CD8-positive, alpha-beta memory T cell (primary cell): ENCODE measurements at regions not wholly inside any gene's neighbourhood (a gene's known extent, or its start where the extent isn't known, plus 50 kb on each side); places are given as distances from the start of the nearest gene placed in this dataset.
"Not testable (repeated sequence)": the region's sequence is repeated elsewhere in the genome, so short reads cannot be mapped to it uniquely, and the experiment has no call there.

Experiments
- CTCF ChIA-PET: fragments of 350-600 bp; sonication (Branson Sonifier 250); formaldehyde crosslinking; loops from one replicate; lab custom pipeline; 2021; ENCODE audit warnings: antibody characterized with exemption; lab: Charles Lee
- POLR2A ChIA-PET: fragments of 350-600 bp; sonication (Branson Sonifier 250); formaldehyde crosslinking; loops from one replicate; lab custom pipeline; 2021; ENCODE audit warnings: antibody characterized with exemption; lab: Charles Lee
- DNase-seq, 5 donors: peaks; one replicate each; pipeline versions ENCODE4 v3.0.0 to v3.0.0-alpha.2; 2020 to 2022; ENCODE audit warnings: mixed read lengths in 1 of 5
- H3K27ac ChIP-seq: one replicate; pipeline ENCODE4 v1.7.0; 2013; ENCODE audit warnings: low read depth, mild to moderate bottlenecking, low read length, moderate library complexity
- H3K27me3 ChIP-seq: 2 replicates; pipeline ENCODE4 v1.7.0; 2013; ENCODE audit warnings: low read length, mild to moderate bottlenecking; ENCODE audit not compliant: insufficient read depth, poor library complexity, severe bottlenecking
- H3K36me3 ChIP-seq: 2 replicates; pipeline ENCODE4 v1.7.0; 2013; ENCODE audit warnings: mild to moderate bottlenecking, low read length, moderate library complexity; ENCODE audit not compliant: insufficient read depth
- H3K4me1 ChIP-seq: 2 replicates; pipeline ENCODE4 v1.7.0; 2013; ENCODE audit warnings: mild to moderate bottlenecking, low read length, moderate library complexity; ENCODE audit not compliant: insufficient read depth
- H3K4me3 ChIP-seq: 2 replicates; pipeline ENCODE4 v1.7.0; 2013; ENCODE audit warnings: mild to moderate bottlenecking, low read length
- H3K9me3 ChIP-seq: 2 replicates; pipeline ENCODE4 v1.7.0; 2013; ENCODE audit warnings: mild to moderate bottlenecking, low read length
- H3K27ac Mint-ChIP-seq, 8 donors: one replicate each; pipeline ENCODE4 v1.8.0; 2020 to 2021; ENCODE audit warnings: mixed read lengths in 8 of 8, mild to moderate bottlenecking in 6 of 8, inconsistent platforms in 3 of 8, moderate library complexity in 3 of 8
- H3K27me3 Mint-ChIP-seq, 2 donors: one replicate each; pipeline ENCODE4 v1.8.0; 2020 to 2021; ENCODE audit warnings: mixed read lengths in 2 of 2, mild to moderate bottlenecking in 1 of 2, moderate library complexity in 1 of 2
- H3K36me3 Mint-ChIP-seq, 3 donors: one replicate each; pipeline ENCODE4 v1.8.0; 2020 to 2021; ENCODE audit warnings: mixed read lengths in 3 of 3, inconsistent platforms in 1 of 3, mild to moderate bottlenecking in 1 of 3
- H3K4me1 Mint-ChIP-seq, 3 donors: one replicate each; pipeline ENCODE4 v1.8.0; 2020 to 2021; ENCODE audit warnings: mixed read lengths in 3 of 3, inconsistent platforms in 1 of 3, mild to moderate bottlenecking in 1 of 3
- H3K4me3 Mint-ChIP-seq, 7 donors: one replicate each; pipeline ENCODE4 v1.8.0; 2020 to 2021; ENCODE audit warnings: mixed read lengths in 7 of 7, mild to moderate bottlenecking in 6 of 7, moderate library complexity in 4 of 7, inconsistent platforms in 2 of 7
- H3K9me3 Mint-ChIP-seq, 5 donors: one replicate each; pipeline ENCODE4 v1.8.0; 2020 to 2022; ENCODE audit warnings: mixed read lengths in 5 of 5, mild to moderate bottlenecking in 3 of 5, moderate library complexity in 2 of 5, inconsistent platforms in 1 of 5

- Mint-ChIP-seq H3K9me3 (peaks cover 4 to 16% (median 7%) of the 10 kb centered on the region in 5 donors), H3K27ac (no peak overlapping the region), H3K36me3 (no peaks in the 10 kb centered on the region), H3K4me3 (no peak overlapping the region), H3K27me3 (no peaks in the 10 kb centered on the region), H3K4me1 (no peaks in the 10 kb centered on the region)
- no peak for DNase-seq
- no peak overlapping the region for H3K4me3 ChIP-seq
- H3K27me3 ChIP-seq = no peaks in the 10 kb centered on the region
- ChIA-PET POLR2A (no interaction called here), CTCF (no interaction called here)
- no peak overlapping the region for H3K27ac ChIP-seq
- no peaks in the 10 kb centered on the region for H3K4me1 ChIP-seq
- no peaks in the 10 kb centered on the region for H3K36me3 ChIP-seq
- no peaks in the 10 kb centered on the region for H3K9me3 ChIP-seq
Observed at GRCh38 chr11:42923651-42924050, 388.1 kb upstream of the API5 start.

GRCh38 chr11:42925916-42926315 lies 385.9 kb upstream of the API5 start:
- no peaks in the 10 kb centered on the region for H3K36me3 Mint-ChIP-seq
- Histone ChIP-seq H3K4me1 (no peaks in the 10 kb centered on the region), H3K27ac (no peak overlapping the region), H3K27me3 (no peaks in the 10 kb centered on the region), H3K4me3 (no peak overlapping the region), H3K9me3 (no peaks in the 10 kb centered on the region), H3K36me3 (no peaks in the 10 kb centered on the region)
- H3K9me3 Mint-ChIP-seq = peaks cover 2 to 12% (median 8%) of the 10 kb centered on the region in 5 donors
- CTCF ChIA-PET = no interaction called here
- H3K4me3 Mint-ChIP-seq = no peak overlapping the region
- POLR2A ChIA-PET = no interaction called here
- H3K27me3 Mint-ChIP-seq = no peaks in the 10 kb centered on the region
- H3K27ac Mint-ChIP-seq = no peak overlapping the region
- no peak for DNase-seq
- H3K4me1 Mint-ChIP-seq = no peaks in the 10 kb centered on the region

GRCh38 chr11:42947405-42947804 lies 364.4 kb upstream of the API5 start:
- ChIA-PET POLR2A (no interaction called here), CTCF (no interaction called here)
- no peaks in the 10 kb centered on the region for H3K27me3 Mint-ChIP-seq
- no peaks in the 10 kb centered on the region for H3K36me3 Mint-ChIP-seq
- DNase-seq = no peak
- H3K36me3 ChIP-seq = no peaks in the 10 kb centered on the region
- H3K27ac Mint-ChIP-seq = no peak overlapping the region
- no peak overlapping the region for H3K27ac ChIP-seq
- no peaks in the 10 kb centered on the region for H3K4me1 ChIP-seq
- H3K4me3 ChIP-seq = no peak overlapping the region
- peaks cover 2 to 13% (median 3%) of the 10 kb centered on the region in 5 donors for H3K9me3 Mint-ChIP-seq
- H3K9me3 ChIP-seq = no peaks in the 10 kb centered on the region
- no peaks in the 10 kb centered on the region for H3K27me3 ChIP-seq
- H3K4me1 Mint-ChIP-seq = no peaks in the 10 kb centered on the region
- no peak overlapping the region for H3K4me3 Mint-ChIP-seq

GRCh38 chr11:42949738-42950376 lies 361.9 kb upstream of the API5 start:
- H3K27me3 ChIP-seq, POLR2A ChIA-PET, CTCF ChIA-PET, H3K27ac ChIP-seq, H3K36me3 Mint-ChIP-seq, H3K36me3 ChIP-seq, H3K27ac Mint-ChIP-seq, H3K4me3 Mint-ChIP-seq, H3K27me3 Mint-ChIP-seq, DNase-seq, H3K4me1 Mint-ChIP-seq, H3K9me3 ChIP-seq, H3K4me1 ChIP-seq, H3K4me3 ChIP-seq: not testable (repeated sequence)
- peaks cover 2 to 13% (median 3%) of the 10 kb centered on the region in 5 donors for H3K9me3 Mint-ChIP-seq

GRCh38 chr11:42951266-42951665 lies 360.5 kb upstream of the API5 start:
- Mint-ChIP-seq H3K9me3 (peaks cover 2 to 13% (median 5%) of the 10 kb centered on the region in 5 donors), H3K27ac (no peak overlapping the region), H3K4me1 (no peaks in the 10 kb centered on the region), H3K4me3 (no peak overlapping the region), H3K36me3 (no peaks in the 10 kb centered on the region), H3K27me3 (no peaks in the 10 kb centered on the region)
- Histone ChIP-seq H3K27ac (no peak overlapping the region), H3K4me1 (no peaks in the 10 kb centered on the region), H3K36me3 (no peaks in the 10 kb centered on the region), H3K4me3 (no peak overlapping the region), H3K27me3 (no peaks in the 10 kb centered on the region), H3K9me3 (no peaks in the 10 kb centered on the region)
- POLR2A ChIA-PET = no interaction called here
- CTCF ChIA-PET = no interaction called here
- no peak for DNase-seq

GRCh38 chr11:42957831-42958230 lies 354.0 kb upstream of the API5 start:
- no peaks in the 10 kb centered on the region for H3K27me3 ChIP-seq
- no peak for DNase-seq
- no peaks in the 10 kb centered on the region for H3K36me3 Mint-ChIP-seq
- no peaks in the 10 kb centered on the region for H3K4me1 Mint-ChIP-seq
- H3K27ac ChIP-seq = no peak overlapping the region
- H3K9me3 Mint-ChIP-seq = peaks cover 0 to 12% (median 5%) of the 10 kb centered on the region in 5 donors
- no peak overlapping the region for H3K4me3 Mint-ChIP-seq
- H3K27ac Mint-ChIP-seq = no peak overlapping the region
- no peaks in the 10 kb centered on the region for H3K9me3 ChIP-seq
- ChIA-PET POLR2A (no interaction called here), CTCF (no interaction called here)
- H3K36me3 ChIP-seq = no peaks in the 10 kb centered on the region
- no peaks in the 10 kb centered on the region for H3K4me1 ChIP-seq
- H3K4me3 ChIP-seq = no peak overlapping the region
- no peaks in the 10 kb centered on the region for H3K27me3 Mint-ChIP-seq

GRCh38 chr11:42958635-42959034 lies 353.2 kb upstream of the API5 start:
- peaks cover 0 to 17% (median 5%) of the 10 kb centered on the region in 5 donors for H3K9me3 Mint-ChIP-seq
- no peak overlapping the region for H3K27ac ChIP-seq
- no peak overlapping the region for H3K4me3 ChIP-seq
- H3K27me3 ChIP-seq = no peaks in the 10 kb centered on the region
- no peaks in the 10 kb centered on the region for H3K9me3 ChIP-seq
- H3K36me3 Mint-ChIP-seq = no peaks in the 10 kb centered on the region
- POLR2A ChIA-PET = no interaction called here
- no peaks in the 10 kb centered on the region for H3K4me1 Mint-ChIP-seq
- no peak overlapping the region for H3K4me3 Mint-ChIP-seq
- no peaks in the 10 kb centered on the region for H3K4me1 ChIP-seq
- CTCF ChIA-PET = no interaction called here
- no peaks in the 10 kb centered on the region for H3K36me3 ChIP-seq
- DNase-seq = no peak
- H3K27me3 Mint-ChIP-seq = no peaks in the 10 kb centered on the region
- H3K27ac Mint-ChIP-seq = no peak overlapping the region

GRCh38 chr11:42960521-42961088 lies 351.2 kb upstream of the API5 start:
- no peaks in the 10 kb centered on the region for H3K4me1 ChIP-seq
- H3K27ac ChIP-seq = no peak overlapping the region
- H3K36me3 ChIP-seq = no peaks in the 10 kb centered on the region
- no peaks in the 10 kb centered on the region for H3K27me3 ChIP-seq
- H3K4me3 ChIP-seq = no peak overlapping the region
- Mint-ChIP-seq H3K27me3 (no peaks in the 10 kb centered on the region), H3K27ac (no peak overlapping the region), H3K4me3 (no peak overlapping the region), H3K36me3 (no peaks in the 10 kb centered on the region), H3K9me3 (peaks cover 0 to 21% (median 5%) of the 10 kb centered on the region in 5 donors), H3K4me1 (no peaks in the 10 kb centered on the region)
- ChIA-PET CTCF (no interaction called here), POLR2A (no interaction called here)
- no peak for DNase-seq
- H3K9me3 ChIP-seq = no peaks in the 10 kb centered on the region
